ENCODE measurements at regions not wholly inside any gene's neighbourhood (a gene's known extent, or its start where the extent isn't known, plus 50 kb on each side); places are given as distances from the start of the nearest gene placed in this dataset.

DNA sequence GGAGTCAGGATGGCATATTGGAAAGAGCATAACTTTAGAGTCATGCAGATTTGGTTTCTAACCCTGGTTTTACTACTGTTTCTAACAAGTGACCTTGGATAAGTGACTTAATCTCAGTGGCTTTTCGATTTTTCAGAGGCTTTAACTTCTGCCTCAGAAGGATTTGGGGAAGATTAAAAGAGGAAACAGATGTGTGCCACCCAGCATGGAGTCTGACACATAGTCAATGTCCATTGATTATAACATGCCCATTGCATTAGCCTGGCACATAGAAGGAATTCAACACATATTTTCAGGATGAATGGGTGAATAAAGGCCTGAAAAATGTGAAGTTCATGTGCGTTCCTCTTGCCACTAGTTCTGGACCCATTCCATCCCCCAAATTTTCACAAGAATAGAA lies 438.2 kb downstream of the EPHA4 start:
- Histone ChIP-seq H3K27me3 (no peaks in the 10 kb centered on the region), H3K4me3 (no peak overlapping the region), H3K4me1 (no peaks in the 10 kb centered on the region), H3K9me3 (no peaks in the 10 kb centered on the region), H3K27ac (no peak overlapping the region), H3K36me3 (no peaks in the 10 kb centered on the region)
- TF ChIP-seq POLR2A (IDR thresholded peaks at IDR 0.05): no peak
- TF ChIP-seq, protein P1, sequence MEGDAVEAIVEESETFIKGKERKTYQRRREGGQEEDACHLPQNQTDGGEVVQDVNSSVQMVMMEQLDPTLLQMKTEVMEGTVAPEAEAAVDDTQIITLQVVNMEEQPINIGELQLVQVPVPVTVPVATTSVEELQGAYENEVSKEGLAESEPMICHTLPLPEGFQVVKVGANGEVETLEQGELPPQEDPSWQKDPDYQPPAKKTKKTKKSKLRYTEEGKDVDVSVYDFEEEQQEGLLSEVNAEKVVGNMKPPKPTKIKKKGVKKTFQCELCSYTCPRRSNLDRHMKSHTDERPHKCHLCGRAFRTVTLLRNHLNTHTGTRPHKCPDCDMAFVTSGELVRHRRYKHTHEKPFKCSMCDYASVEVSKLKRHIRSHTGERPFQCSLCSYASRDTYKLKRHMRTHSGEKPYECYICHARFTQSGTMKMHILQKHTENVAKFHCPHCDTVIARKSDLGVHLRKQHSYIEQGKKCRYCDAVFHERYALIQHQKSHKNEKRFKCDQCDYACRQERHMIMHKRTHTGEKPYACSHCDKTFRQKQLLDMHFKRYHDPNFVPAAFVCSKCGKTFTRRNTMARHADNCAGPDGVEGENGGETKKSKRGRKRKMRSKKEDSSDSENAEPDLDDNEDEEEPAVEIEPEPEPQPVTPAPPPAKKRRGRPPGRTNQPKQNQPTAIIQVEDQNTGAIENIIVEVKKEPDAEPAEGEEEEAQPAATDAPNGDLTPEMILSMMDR (IDR thresholded peaks at IDR 0.05): no peak
- TF ChIP-seq POLR2AphosphoS5 (IDR thresholded peaks at IDR 0.05; ENCODE audit: insufficient read depth in 1 of 2, low read depth in 1 of 2): no peak
- intact Hi-C loops (cut with DNase I): no loop called here
- DNase-seq (ENCODE audit: extremely low spot score in 2 of 2): no peak

DNA sequence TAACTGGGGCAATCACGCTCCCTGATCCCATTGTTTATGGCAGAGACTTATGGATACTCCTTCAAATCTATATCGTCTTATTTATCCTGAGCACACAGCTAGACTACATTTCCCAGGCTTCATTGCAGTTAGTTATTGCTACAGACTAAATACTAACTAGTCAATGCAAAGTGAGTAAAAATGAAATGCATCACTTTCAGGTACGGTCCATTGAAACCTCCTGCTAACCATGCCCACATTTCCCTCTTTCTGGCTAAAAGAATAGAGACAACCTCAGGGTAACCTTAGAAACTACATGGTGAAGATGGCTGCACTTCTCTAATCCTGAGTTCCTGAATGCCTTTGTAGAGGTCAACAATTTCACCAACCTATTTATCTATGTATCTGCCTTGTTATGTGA lies 437.4 kb downstream of the EPHA4 start:
- intact Hi-C loops (cut with DNase I): no loop called here
- H3K4me1 ChIP-seq: no peaks in the 10 kb centered on the region
- no peak overlapping the region for H3K4me3 ChIP-seq
- TF ChIP-seq, protein P1 (IDR thresholded peaks at IDR 0.05): no peak
- TF ChIP-seq POLR2A (IDR thresholded peaks at IDR 0.05) (no peak), POLR2AphosphoS5 (IDR thresholded peaks at IDR 0.05; ENCODE audit: insufficient read depth in 1 of 2, low read depth in 1 of 2) (no peak)
- H3K27ac ChIP-seq: no peak overlapping the region
- H3K36me3 ChIP-seq: no peaks in the 10 kb centered on the region
- no peaks in the 10 kb centered on the region for H3K9me3 ChIP-seq
- H3K27me3 ChIP-seq: no peaks in the 10 kb centered on the region
- no peak for DNase-seq (ENCODE audit: extremely low spot score in 2 of 2)

DNA sequence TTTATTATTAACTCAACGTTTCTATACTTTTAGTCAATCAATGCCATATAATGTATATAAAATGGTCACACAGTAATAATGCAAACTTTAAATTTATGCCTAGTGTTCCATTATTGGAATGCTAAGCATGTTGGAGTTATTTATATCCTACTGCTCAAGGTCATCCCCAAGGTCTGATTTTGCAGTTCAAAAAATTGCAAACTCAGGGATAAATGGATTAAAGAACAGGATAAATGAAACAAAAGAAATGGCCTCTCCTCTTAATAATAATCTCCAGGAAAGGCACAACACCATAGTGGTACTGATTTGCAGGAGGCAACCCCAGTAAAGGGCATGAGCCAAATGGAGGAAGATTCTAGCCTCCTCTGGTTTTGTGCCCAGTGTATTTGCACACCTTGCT lies 436.4 kb downstream of the EPHA4 start:
- Histone ChIP-seq H3K4me3 (no peak overlapping the region), H3K27me3 (no peaks in the 10 kb centered on the region), H3K27ac (no peak overlapping the region), H3K36me3 (no peaks in the 10 kb centered on the region), H3K4me1 (no peaks in the 10 kb centered on the region), H3K9me3 (no peaks in the 10 kb centered on the region)
- DNase-seq (ENCODE audit: extremely low spot score in 2 of 2): no peak
- intact Hi-C loops (cut with DNase I): no loop called here
- TF ChIP-seq POLR2AphosphoS5 (IDR thresholded peaks at IDR 0.05; ENCODE audit: insufficient read depth in 1 of 2, low read depth in 1 of 2) (no peak), POLR2A (IDR thresholded peaks at IDR 0.05) (no peak)
- TF ChIP-seq, protein P1 (IDR thresholded peaks at IDR 0.05): no peak

DNA sequence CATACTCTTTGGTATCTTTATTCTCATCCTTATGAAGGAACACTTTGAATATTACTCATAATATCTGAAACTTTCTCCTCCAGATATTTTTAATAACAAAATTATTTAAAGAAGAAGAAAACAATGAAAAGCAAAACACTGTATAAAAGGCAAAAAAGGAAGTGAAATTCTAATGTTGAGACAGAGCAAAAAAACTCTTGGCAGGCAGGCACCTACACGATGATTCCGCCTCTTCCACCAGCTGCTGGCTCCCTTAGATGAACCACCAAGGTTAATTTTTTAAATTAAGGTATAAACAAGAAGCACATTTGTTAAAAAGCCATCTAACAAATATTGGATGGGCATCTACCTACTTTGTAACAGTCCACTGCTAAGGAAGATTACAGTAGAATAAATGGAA lies 434.7 kb downstream of the EPHA4 start:
- H3K27ac ChIP-seq: no peak overlapping the region
- no peaks in the 10 kb centered on the region for H3K27me3 ChIP-seq
- no peaks in the 10 kb centered on the region for H3K36me3 ChIP-seq
- no peak overlapping the region for H3K4me3 ChIP-seq
- TF ChIP-seq, protein P1 (IDR thresholded peaks at IDR 0.05): no peak
- TF ChIP-seq POLR2AphosphoS5 (IDR thresholded peaks at IDR 0.05; ENCODE audit: insufficient read depth in 1 of 2, low read depth in 1 of 2) (no peak), POLR2A (IDR thresholded peaks at IDR 0.05) (no peak)
- DNase-seq (ENCODE audit: extremely low spot score in 2 of 2): no peak
- intact Hi-C loops (cut with DNase I): no loop called here
- no peaks in the 10 kb centered on the region for H3K9me3 ChIP-seq
- H3K4me1 ChIP-seq: no peaks in the 10 kb centered on the region

DNA sequence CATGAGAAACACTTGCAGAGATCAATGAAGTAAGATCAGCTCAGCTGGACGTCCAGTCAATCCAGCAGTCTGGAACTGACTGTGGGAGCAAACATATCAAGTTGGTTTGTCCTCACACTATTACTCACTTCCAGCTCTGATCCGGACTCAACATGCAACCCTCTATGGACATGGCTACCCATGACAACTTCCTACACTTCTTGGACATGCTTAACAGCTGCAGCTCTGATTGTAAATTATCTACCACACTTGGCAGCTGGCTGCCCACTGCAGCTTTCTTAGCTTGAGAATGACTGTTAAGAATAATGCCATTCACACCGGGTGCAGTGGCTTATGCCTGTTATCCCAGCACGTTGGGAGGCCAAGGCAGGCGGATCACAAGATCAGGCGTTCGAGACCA lies 429.8 kb downstream of the EPHA4 start:
- H3K4me3 ChIP-seq: no peak overlapping the region
- H3K27me3 ChIP-seq: no peaks in the 10 kb centered on the region
- no peak for TF ChIP-seq POLR2A (IDR thresholded peaks at IDR 0.05)
- no peak for TF ChIP-seq POLR2AphosphoS5 (IDR thresholded peaks at IDR 0.05; ENCODE audit: insufficient read depth in 1 of 2, low read depth in 1 of 2)
- TF ChIP-seq, protein P1 (IDR thresholded peaks at IDR 0.05): no peak
- H3K4me1 ChIP-seq: no peaks in the 10 kb centered on the region
- H3K9me3 ChIP-seq: no peaks in the 10 kb centered on the region
- no peaks in the 10 kb centered on the region for H3K36me3 ChIP-seq
- intact Hi-C loops (cut with DNase I): no loop called here
- DNase-seq (ENCODE audit: extremely low spot score in 2 of 2): no peak
- H3K27ac ChIP-seq: no peak overlapping the region
